ENCODE measurements at regions not wholly inside any gene's neighbourhood (a gene's known extent, or its start where the extent isn't known, plus 50 kb on each side); places are given as distances from the start of the nearest gene placed in this dataset.

- TF ChIP-seq MBD1 (CRISPR knock-in tag; IDR thresholded peaks at IDR 0.05): no peak
- TF ChIP-seq BMI1 (IDR thresholded peaks at IDR 0.05; ENCODE audit: low read length): no peak
- no peak for TF ChIP-seq ELF4 (CRISPR knock-in tag; IDR thresholded peaks at IDR 0.05)
- no peak for TF ChIP-seq PKNOX1 (IDR thresholded peaks at IDR 0.05)
- TF ChIP-seq HLTF (IDR thresholded peaks at IDR 0.05): no peak
- no peak for TF ChIP-seq FOXK1 (CRISPR knock-in tag; IDR thresholded peaks at IDR 0.05; ENCODE audit: borderline replicate concordance)
- no peak for TF ChIP-seq ZFP30 (CRISPR knock-in tag; IDR thresholded peaks at IDR 0.05; ENCODE audit: borderline replicate concordance)
- no peak for TF ChIP-seq KLF1 (tag; IDR thresholded peaks at IDR 0.05)
- TF ChIP-seq SMARCA4 (IDR thresholded peaks at IDR 0.05): no peak
- TF ChIP-seq RAD21 (CRISPR knock-in tag; conservative IDR thresholded peaks at IDR 0.05 in 1 of 2, IDR thresholded peaks at IDR 0.05 in 1 of 2): no peak
- TF ChIP-seq ERF (CRISPR knock-in tag; IDR thresholded peaks at IDR 0.05): no peak
Observed at GRCh38 chr11:106477776-106478175, 400.3 kb downstream of the AASDHPPT start.

All from K562 (cell line).